HepG2 (cell line): ENCODE measurements at regions not wholly inside any gene's neighbourhood (a gene's known extent, or its start where the extent isn't known, plus 50 kb on each side); places are given as distances from the start of the nearest gene placed in this dataset.

Experiments used
- ATAC-seq: fragments of 200-7000 bp; cut with Tn5 transposase; 3 replicates; pipeline ENCODE4 v1.9.1; 2020; ENCODE audit warnings: mild to moderate bottlenecking, moderate library complexity
- BruUV-seq: library from RNA; stranded (reverse); fragments of 400-500 nt; replicated peaks from 2 replicates; lab custom pipeline; 2021; lab: Mats Ljungman, UMichigan
- CTCF ChIA-PET: fragments of 300-600 bp; formaldehyde crosslinking; extraction: SDS; loops from one replicate; lab custom pipeline; 2021; ENCODE audit warnings: low total read pairs, inconsistent platforms, low intra/inter-chr PET ratio; lab: Yijun Ruan, JAX
- POLR2A ChIA-PET: fragments of 350-600 bp; sonication (Branson Sonifier 250); formaldehyde crosslinking; loops from one replicate; lab custom pipeline; 2020; ENCODE audit warnings: antibody characterized with exemption, inconsistent platforms; lab: Yijun Ruan, JAX
- DNase-seq: peaks from one replicate; pipeline ENCODE4 v3.0.0-alpha.2; 2015; ENCODE audit warnings: low spot score
- FAIRE-seq: peaks from 3 replicates; lab custom pipeline; 2011; peaks lifted over from hg19 to GRCh38; lab: Jason Lieb, UNC
- H2AFZ ChIP-seq: one replicate; pipeline ENCODE4 v1.6.1; 2011; ENCODE audit warnings: low read length, inconsistent platforms
- H3K27ac ChIP-seq: fragments of 300-600 bp; 3 replicates; pipeline ENCODE4 v1.8.0; 2011; ENCODE audit warnings: mixed run types, mild to moderate bottlenecking, mixed read lengths, low read length, inconsistent platforms; ENCODE audit not compliant: insufficient read depth; ENCODE audit errors: extremely low read length
- H3K27me3 ChIP-seq, 2 experiments: fragments of 200-600 bp in 1 of 2; 2 replicates in 1 of 2; 3 replicates in 1 of 2; pipeline versions ENCODE4 v1.6.0 to v1.8.0; 2011; ENCODE audit warnings: low read length in 2 of 2, mild to moderate bottlenecking in 2 of 2, moderate library complexity in 2 of 2, inconsistent platforms in 1 of 2; ENCODE audit not compliant: insufficient read depth in 2 of 2, control insufficient read depth in 1 of 2
- H3K36me3 ChIP-seq, 2 experiments: fragments of 200-600 bp in 1 of 2; replicated peaks in 1 of 2; 2 replicates in 1 of 2; 3 replicates in 1 of 2; pipeline versions ENCODE4 v1.5.1 to v1.8.0; 2011; ENCODE audit warnings: low read length in 2 of 2, inconsistent platforms in 1 of 2; ENCODE audit not compliant: insufficient read depth in 2 of 2, control insufficient read depth in 1 of 2
- H3K4me1 ChIP-seq: 2 replicates; pipeline ENCODE4 v1.5.1; 2012; ENCODE audit warnings: low read length, inconsistent platforms; ENCODE audit not compliant: insufficient read depth
- H3K4me2 ChIP-seq: 2 replicates; pipeline ENCODE4 v1.6.0; 2011; ENCODE audit warnings: low read depth, low read length, inconsistent platforms
- H3K4me3 ChIP-seq, 3 experiments: fragments of 200-600 bp in 1 of 3; sonication (generic), shearing (Covaris generic) in 1 of 3; replicated peaks in 1 of 3; 2 replicates each; pipeline ENCODE4 v1.5.1; 2011 to 2016; ENCODE audit warnings: low read length in 3 of 3, inconsistent platforms in 2 of 3, low read depth in 2 of 3, mild to moderate bottlenecking in 2 of 3, control low read depth in 1 of 3, mixed read lengths in 1 of 3; ENCODE audit not compliant: insufficient read depth in 1 of 3
- H3K79me2 ChIP-seq: one replicate; pipeline ENCODE4 v1.6.1; 2011; ENCODE audit warnings: low read length, inconsistent platforms; ENCODE audit not compliant: insufficient read depth
- H3K9ac ChIP-seq: 2 replicates; pipeline ENCODE4 v1.6.0; 2011; ENCODE audit warnings: mild to moderate bottlenecking, low read depth, low read length, inconsistent platforms; ENCODE audit not compliant: insufficient read depth
- H3K9me3 ChIP-seq: 2 replicates; pipeline ENCODE4 v1.5.1; 2012; ENCODE audit warnings: mild to moderate bottlenecking, low read length
- H4K20me1 ChIP-seq: 2 replicates; pipeline ENCODE4 v1.6.0; 2011; ENCODE audit warnings: inconsistent platforms, mild to moderate bottlenecking, low read length, moderate library complexity; ENCODE audit not compliant: insufficient read depth
- ATAD3A ChIP-seq: sonication (generic); formaldehyde crosslinking; IDR thresholded peaks from 2 replicates; pipeline ENCODE4 v1.4.0; 2020; ENCODE audit warnings: missing genetic modification reagents
- GPN1 ChIP-seq: sonication (generic); formaldehyde crosslinking; IDR thresholded peaks from 2 replicates; pipeline ENCODE4 v1.5.1; 2020; ENCODE audit warnings: missing genetic modification reagents, borderline replicate concordance
- KAT2B ChIP-seq: fragments of 150-350 bp; IDR thresholded peaks from 2 replicates; pipeline ENCODE4 v1.6.1; 2014; ENCODE audit warnings: low read depth, low read length, borderline replicate concordance
- NFATC3 ChIP-seq: sonication (generic); formaldehyde crosslinking; IDR thresholded peaks from 2 replicates; pipeline ENCODE4 v1.5.1; 2020; ENCODE audit warnings: mild to moderate bottlenecking, missing genetic modification reagents
- SYNCRIP ChIP-seq: fragments of 200-400 bp; formaldehyde crosslinking; IDR thresholded peaks from 2 replicates; pipeline ENCODE4 v1.6.1; 2018; ENCODE audit warnings: mild to moderate bottlenecking, low read depth, low read length; ENCODE audit not compliant: insufficient read depth
- ZFP36 ChIP-seq: fragments of 150-350 bp; IDR thresholded peaks from 2 replicates; pipeline ENCODE4 v1.6.1; 2018; ENCODE audit warnings: borderline replicate concordance, low read length, low read depth; ENCODE audit not compliant: partially characterized antibody
- ZNF160 ChIP-seq: sonication (generic); formaldehyde crosslinking; IDR thresholded peaks from 2 replicates; pipeline ENCODE4 v1.8.0; 2022; ENCODE audit warnings: mild to moderate bottlenecking, inconsistent platforms, missing genetic modification reagents
- ZNF20 ChIP-seq: sonication (generic); formaldehyde crosslinking; IDR thresholded peaks from 2 replicates; pipeline ENCODE4 v1.4.0; 2020; ENCODE audit warnings: mild to moderate bottlenecking, moderate library complexity, missing genetic modification reagents
- ZNF24 ChIP-seq: fragments of 450-650 bp; IDR thresholded peaks from 2 replicates; pipeline ENCODE4 v1.6.1; 2017; ENCODE audit warnings: antibody characterized with exemption, mild to moderate bottlenecking
- ZNF414 ChIP-seq: sonication (generic); formaldehyde crosslinking; IDR thresholded peaks from 2 replicates; pipeline ENCODE4 v1.5.0; 2020; ENCODE audit warnings: missing genetic modification reagents
- ZNF7 ChIP-seq: IDR thresholded peaks from 2 replicates; pipeline ENCODE4 v1.6.1; 2016; ENCODE audit warnings: missing biosample characterization, missing genetic modification reagents
- ZNF777 ChIP-seq: sonication (generic); formaldehyde crosslinking; IDR thresholded peaks from 2 replicates; pipeline ENCODE4 v1.4.0; 2020; ENCODE audit warnings: missing genetic modification reagents
- ZNF781 ChIP-seq: sonication (generic); formaldehyde crosslinking; IDR thresholded peaks from 2 replicates; pipeline ENCODE4 v1.5.1; 2020; ENCODE audit warnings: borderline replicate concordance, mild to moderate bottlenecking, missing genetic modification reagents; ENCODE audit errors: not compliant biosample characterization
- WGBS: methylation state at CpG from one replicate; pipeline ENCODE4 v1.1.6; 2017; ENCODE audit warnings: low lambda C conversion rate; 5-methylcytosine and 5-hydroxymethylcytosine counted together
- in situ Hi-C: cut with HindIII; loops from 2 replicates; pipeline ENCODE4 v1.10.0; 2017; ENCODE audit warnings: low pct_unique_long_range_greater_than_20kb; ENCODE audit not compliant: extremely low pct_ligation_motif_present
- intact Hi-C: fragments of 100-400 bp; cut with micrococcal nuclease; formaldehyde crosslinking; loops from one replicate; pipeline ENCODE4 v1.10.0; 2022; ENCODE audit not compliant: unreplicated experiment
- TF ChIP-seq, protein P1 (sequence below): sonication (generic); formaldehyde crosslinking; IDR thresholded peaks from 2 replicates; pipeline ENCODE4 v1.5.0; 2020; ENCODE audit warnings: mild to moderate bottlenecking, missing genetic modification reagents, borderline replicate concordance
- TF ChIP-seq, protein P2 (sequence below): sonication (generic); formaldehyde crosslinking; IDR thresholded peaks from 2 replicates; pipeline ENCODE4 v1.4.0; 2020; ENCODE audit warnings: mild to moderate bottlenecking, missing genetic modification reagents

DNA sequence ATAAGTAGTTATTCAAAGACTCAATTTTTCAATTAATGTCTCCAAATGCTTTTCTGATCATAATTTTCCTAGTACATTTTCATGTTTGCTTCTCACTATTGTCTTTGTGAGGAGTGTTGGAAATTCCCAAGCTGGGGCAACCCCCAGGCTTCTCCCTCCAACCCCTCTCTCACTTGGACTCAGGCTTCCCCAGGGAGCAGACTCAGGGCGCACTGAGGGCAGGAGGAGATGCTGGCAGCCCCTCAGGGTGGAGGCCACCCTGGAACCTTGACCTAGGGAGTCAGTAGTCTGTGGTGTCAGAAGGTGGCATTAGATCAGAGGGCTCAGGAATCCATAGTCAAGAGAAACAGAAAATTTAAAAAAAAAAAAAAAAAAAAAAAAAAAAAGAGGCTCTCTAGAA is 86.5 kb upstream of the IRS2 start:
- Histone ChIP-seq H3K4me2 (no peak overlapping the region), H3K79me2 (no peaks in the 10 kb centered on the region), H3K4me1 (no peaks in the 10 kb centered on the region), H2AFZ (no peak overlapping the region), H3K4me3 (no peak overlapping the region), H3K27ac (no peak overlapping the region), H3K9me3 (no peaks in the 10 kb centered on the region), H3K9ac (no peak overlapping the region), H3K36me3 (no peaks in the 10 kb centered on the region), H4K20me1 (no peaks in the 10 kb centered on the region), H3K27me3 (no peaks in the 10 kb centered on the region)
- WGBS, result 67% methylated on average over 1 of the region's 1 CpG
- TF ChIP-seq ZNF160, result no peak
- TF ChIP-seq ZNF777, result no peak
- no peak for TF ChIP-seq NFATC3 (CRISPR knock-in tag)
- TF ChIP-seq ZNF781 (CRISPR knock-in tag), result no peak
- no peak for TF ChIP-seq ZFP36
- TF ChIP-seq GPN1 (CRISPR knock-in tag), result no peak
- TF ChIP-seq, protein P1, sequence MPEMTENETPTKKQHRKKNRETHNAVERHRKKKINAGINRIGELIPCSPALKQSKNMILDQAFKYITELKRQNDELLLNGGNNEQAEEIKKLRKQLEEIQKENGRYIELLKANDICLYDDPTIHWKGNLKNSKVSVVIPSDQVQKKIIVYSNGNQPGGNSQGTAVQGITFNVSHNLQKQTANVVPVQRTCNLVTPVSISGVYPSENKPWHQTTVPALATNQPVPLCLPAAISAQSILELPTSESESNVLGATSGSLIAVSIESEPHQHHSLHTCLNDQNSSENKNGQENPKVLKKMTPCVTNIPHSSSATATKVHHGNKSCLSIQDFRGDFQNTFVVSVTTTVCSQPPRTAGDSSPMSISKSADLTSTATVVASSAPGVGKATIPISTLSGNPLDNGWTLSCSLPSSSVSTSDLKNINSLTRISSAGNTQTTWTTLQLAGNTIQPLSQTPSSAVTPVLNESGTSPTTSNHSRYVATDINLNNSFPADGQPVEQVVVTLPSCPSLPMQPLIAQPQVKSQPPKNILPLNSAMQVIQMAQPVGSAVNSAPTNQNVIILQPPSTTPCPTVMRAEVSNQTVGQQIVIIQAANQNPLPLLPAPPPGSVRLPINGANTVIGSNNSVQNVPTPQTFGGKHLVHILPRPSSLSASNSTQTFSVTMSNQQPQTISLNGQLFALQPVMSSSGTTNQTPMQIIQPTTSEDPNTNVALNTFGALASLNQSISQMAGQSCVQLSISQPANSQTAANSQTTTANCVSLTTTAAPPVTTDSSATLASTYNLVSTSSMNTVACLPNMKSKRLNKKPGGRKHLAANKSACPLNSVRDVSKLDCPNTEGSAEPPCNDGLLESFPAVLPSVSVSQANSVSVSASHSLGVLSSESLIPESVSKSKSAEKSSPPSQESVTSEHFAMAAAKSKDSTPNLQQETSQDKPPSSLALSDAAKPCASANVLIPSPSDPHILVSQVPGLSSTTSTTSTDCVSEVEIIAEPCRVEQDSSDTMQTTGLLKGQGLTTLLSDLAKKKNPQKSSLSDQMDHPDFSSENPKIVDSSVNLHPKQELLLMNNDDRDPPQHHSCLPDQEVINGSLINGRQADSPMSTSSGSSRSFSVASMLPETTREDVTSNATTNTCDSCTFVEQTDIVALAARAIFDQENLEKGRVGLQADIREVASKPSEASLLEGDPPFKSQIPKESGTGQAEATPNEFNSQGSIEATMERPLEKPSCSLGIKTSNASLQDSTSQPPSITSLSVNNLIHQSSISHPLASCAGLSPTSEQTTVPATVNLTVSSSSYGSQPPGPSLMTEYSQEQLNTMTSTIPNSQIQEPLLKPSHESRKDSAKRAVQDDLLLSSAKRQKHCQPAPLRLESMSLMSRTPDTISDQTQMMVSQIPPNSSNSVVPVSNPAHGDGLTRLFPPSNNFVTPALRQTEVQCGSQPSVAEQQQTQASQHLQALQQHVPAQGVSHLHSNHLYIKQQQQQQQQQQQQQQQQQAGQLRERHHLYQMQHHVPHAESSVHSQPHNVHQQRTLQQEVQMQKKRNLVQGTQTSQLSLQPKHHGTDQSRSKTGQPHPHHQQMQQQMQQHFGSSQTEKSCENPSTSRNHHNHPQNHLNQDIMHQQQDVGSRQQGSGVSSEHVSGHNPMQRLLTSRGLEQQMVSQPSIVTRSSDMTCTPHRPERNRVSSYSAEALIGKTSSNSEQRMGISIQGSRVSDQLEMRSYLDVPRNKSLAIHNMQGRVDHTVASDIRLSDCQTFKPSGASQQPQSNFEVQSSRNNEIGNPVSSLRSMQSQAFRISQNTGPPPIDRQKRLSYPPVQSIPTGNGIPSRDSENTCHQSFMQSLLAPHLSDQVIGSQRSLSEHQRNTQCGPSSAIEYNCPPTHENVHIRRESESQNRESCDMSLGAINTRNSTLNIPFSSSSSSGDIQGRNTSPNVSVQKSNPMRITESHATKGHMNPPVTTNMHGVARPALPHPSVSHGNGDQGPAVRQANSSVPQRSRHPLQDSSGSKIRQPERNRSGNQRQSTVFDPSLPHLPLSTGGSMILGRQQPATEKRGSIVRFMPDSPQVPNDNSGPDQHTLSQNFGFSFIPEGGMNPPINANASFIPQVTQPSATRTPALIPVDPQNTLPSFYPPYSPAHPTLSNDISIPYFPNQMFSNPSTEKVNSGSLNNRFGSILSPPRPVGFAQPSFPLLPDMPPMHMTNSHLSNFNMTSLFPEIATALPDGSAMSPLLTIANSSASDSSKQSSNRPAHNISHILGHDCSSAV, result no peak
- no peak for TF ChIP-seq KAT2B
- TF ChIP-seq ZNF24, result no peak
- TF ChIP-seq ZNF7 (CRISPR knock-in tag), result no peak
- TF ChIP-seq ATAD3A, result no peak
- TF ChIP-seq, protein P2, sequence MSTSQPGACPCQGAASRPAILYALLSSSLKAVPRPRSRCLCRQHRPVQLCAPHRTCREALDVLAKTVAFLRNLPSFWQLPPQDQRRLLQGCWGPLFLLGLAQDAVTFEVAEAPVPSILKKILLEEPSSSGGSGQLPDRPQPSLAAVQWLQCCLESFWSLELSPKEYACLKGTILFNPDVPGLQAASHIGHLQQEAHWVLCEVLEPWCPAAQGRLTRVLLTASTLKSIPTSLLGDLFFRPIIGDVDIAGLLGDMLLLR (CRISPR knock-in tag), result no peak
- TF ChIP-seq ZNF414 (CRISPR knock-in tag), result no peak
- no peak for TF ChIP-seq SYNCRIP
- TF ChIP-seq ZNF20, result no peak
- ChIA-PET POLR2A (no interaction called here), CTCF (no interaction called here)
- no peak for ATAC-seq
- in situ Hi-C loops (no loop called here), intact Hi-C loops (no loop called here)
- no peak for FAIRE-seq
- no peak for DNase-seq
- BruUV-seq, result no TSS peak
